GM23338 (cell line): ENCODE measurements at regions not wholly inside any gene's neighbourhood (a gene's known extent, or its start where the extent isn't known, plus 50 kb on each side); places are given as distances from the start of the nearest gene placed in this dataset.

Experiments used
- ATAC-seq: fragments of 200-7000 bp; cut with Tn5 transposase; 3 replicates; pipeline ENCODE4 v1.9.1; 2020
- DNase-seq: peaks from one replicate; pipeline ENCODE4 v3.0.0-alpha.2; 2015; ENCODE audit warnings: low spot score
- H2AFZ ChIP-seq: fragments of 200-600 bp; sonication (generic); 2 replicates; pipeline ENCODE4 v1.8.0; 2016; ENCODE audit warnings: antibody characterized with exemption, mild to moderate bottlenecking, moderate library complexity
- H3F3A ChIP-seq: fragments of 200-600 bp; sonication (generic); replicated peaks from 2 replicates; pipeline ENCODE4 v1.8.0; 2017; ENCODE audit warnings: antibody characterized with exemption, mixed run types, low read depth
- H3K27ac ChIP-seq: fragments of 200-600 bp; sonication (generic); 2 replicates; pipeline ENCODE4 v1.6.1; 2016; ENCODE audit warnings: low read depth
- H3K27me3 ChIP-seq: fragments of 200-600 bp; sonication (generic); 2 replicates; pipeline ENCODE4 v1.8.0; 2016; ENCODE audit warnings: mild to moderate bottlenecking, mixed run types, moderate library complexity; ENCODE audit not compliant: insufficient read depth
- H3K36me3 ChIP-seq: fragments of 200-600 bp; sonication (generic); 2 replicates; pipeline ENCODE4 v1.8.0; 2016; ENCODE audit warnings: mild to moderate bottlenecking; ENCODE audit not compliant: insufficient read depth
- H3K4me1 ChIP-seq: fragments of 200-600 bp; sonication (generic); 2 replicates; pipeline ENCODE4 v1.8.0; 2016; ENCODE audit warnings: mild to moderate bottlenecking, moderate library complexity; ENCODE audit not compliant: insufficient read depth
- H3K4me2 ChIP-seq: fragments of 200-600 bp; sonication (generic); 2 replicates; pipeline ENCODE4 v1.7.1; 2017; ENCODE audit warnings: mixed run types
- H3K4me3 ChIP-seq: fragments of 200-600 bp; sonication (generic); 2 replicates; pipeline ENCODE4 v1.6.1; 2016; ENCODE audit warnings: mixed run types
- H3K79me2 ChIP-seq: fragments of 200-600 bp; sonication (generic); replicated peaks from 2 replicates; pipeline ENCODE4 v1.8.0; 2017; ENCODE audit warnings: mild to moderate bottlenecking; ENCODE audit not compliant: insufficient read depth
- H3K9me2 ChIP-seq: fragments of 200-600 bp; sonication (generic); 2 replicates; pipeline ENCODE4 v1.8.0; 2017; ENCODE audit not compliant: insufficient read depth
- H4K20me1 ChIP-seq: fragments of 200-600 bp; sonication (generic); replicated peaks from 2 replicates; pipeline ENCODE4 v1.8.0; 2017; ENCODE audit warnings: mild to moderate bottlenecking; ENCODE audit not compliant: insufficient read depth
- H3K27ac Mint-ChIP-seq: 2 replicates; pipeline ENCODE4 v1.8.0; 2020; ENCODE audit warnings: inconsistent platforms, mild to moderate bottlenecking, moderate library complexity, mixed read lengths
- H3K27me3 Mint-ChIP-seq: 3 replicates; pipeline ENCODE4 v1.8.0; 2022; ENCODE audit warnings: low read depth, mild to moderate bottlenecking, moderate library complexity, mixed read lengths, inconsistent platforms; ENCODE audit not compliant: insufficient read depth, poor library complexity
- H3K36me3 Mint-ChIP-seq: 3 replicates; pipeline ENCODE4 v1.8.0; 2021; ENCODE audit warnings: low read depth, mild to moderate bottlenecking, inconsistent platforms, moderate library complexity, mixed read lengths
- H3K4me1 Mint-ChIP-seq: 3 replicates; pipeline ENCODE4 v1.8.0; 2020; ENCODE audit warnings: mild to moderate bottlenecking, inconsistent platforms, mixed read lengths
- H3K4me3 Mint-ChIP-seq: 3 replicates; pipeline ENCODE4 v1.8.0; 2021; ENCODE audit warnings: moderate library complexity, mild to moderate bottlenecking, inconsistent platforms, mixed read lengths
- H3K9me3 Mint-ChIP-seq: 3 replicates; pipeline ENCODE4 v1.8.0; 2020; ENCODE audit warnings: moderate library complexity, mild to moderate bottlenecking, inconsistent platforms, mixed read lengths
- EZH2 ChIP-seq: fragments of 200-600 bp; sonication (generic); IDR thresholded peaks from one replicate; pipeline ENCODE4 v1.8.0; 2017; ENCODE audit warnings: antibody characterized with exemption, mild to moderate bottlenecking, low read depth; ENCODE audit not compliant: unreplicated experiment
- JUNB ChIP-seq: IDR thresholded peaks from one replicate; pipeline ENCODE4 v1.6.1; 2016; ENCODE audit warnings: antibody characterized with exemption; ENCODE audit not compliant: unreplicated experiment
- NANOG ChIP-seq: IDR thresholded peaks from 2 replicates; pipeline ENCODE4 v1.6.1; 2016; ENCODE audit warnings: antibody characterized with exemption, borderline replicate concordance
- ZNF114 ChIP-seq: fragments of 250-450 bp; sonication (Bioruptor Pico); IDR thresholded peaks from 2 replicates; pipeline ENCODE4 v1.5.0; 2020; ENCODE audit warnings: mild to moderate bottlenecking, moderate library complexity
- ZNF331 ChIP-seq: fragments of 250-450 bp; sonication (Bioruptor Pico); IDR thresholded peaks from 2 replicates; pipeline ENCODE4 v1.5.0; 2020; ENCODE audit warnings: low read depth, mild to moderate bottlenecking, moderate library complexity
- ZNF462 ChIP-seq: fragments of 250-450 bp; sonication (Bioruptor Pico); IDR thresholded peaks from 2 replicates; pipeline ENCODE4 v1.5.0; 2020; ENCODE audit warnings: mild to moderate bottlenecking, moderate library complexity
- TF ChIP-seq, protein P1 (sequence below): IDR thresholded peaks from one replicate; pipeline ENCODE4 v1.6.1; 2018; ENCODE audit warnings: antibody characterized with exemption; ENCODE audit not compliant: unreplicated experiment

DNA sequence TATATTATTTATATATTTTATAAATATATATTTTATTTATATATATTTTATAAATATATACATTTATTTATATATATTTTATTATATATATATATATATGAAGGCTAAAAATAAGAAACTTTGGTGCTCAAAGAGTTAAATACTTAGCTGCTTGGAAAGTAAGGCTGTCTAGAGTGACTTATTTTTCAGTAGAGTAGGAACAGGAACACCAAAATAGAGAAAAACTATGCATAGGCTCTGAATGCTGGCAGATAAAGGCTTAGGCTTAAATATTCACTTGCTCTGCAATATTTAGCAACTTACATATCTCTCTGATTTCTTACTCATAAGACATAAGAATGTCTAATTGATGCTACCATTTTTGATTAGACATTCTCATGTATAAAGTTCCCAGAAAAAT, 991.2 kb downstream of the VRK1 start:
- Histone ChIP-seq H3K27ac (no peak overlapping the region), H3K4me3 (no peak overlapping the region), H4K20me1 (no peaks in the 10 kb centered on the region), H3K4me2 (no peak overlapping the region), H3K79me2 (no peaks in the 10 kb centered on the region), H2AFZ (0 out of 2 replicates have a peak overlapping the region, but pooled peaks have one; percentile 6), H3F3A (no peaks in the 10 kb centered on the region), H3K9me2 (peaks cover 12% of the 10 kb centered on the region; the same call in 1 of the 2 replicates), H3K36me3 (no peaks in the 10 kb centered on the region), H3K4me1 (no peaks in the 10 kb centered on the region), H3K27me3 (no peaks in the 10 kb centered on the region)
- ATAC-seq (no peak), DNase-seq (no peak)
- H3K4me1 Mint-ChIP-seq: no peaks in the 10 kb centered on the region
- H3K27me3 Mint-ChIP-seq: peaks cover 8% of the 10 kb centered on the region
- TF ChIP-seq ZNF462 (no peak), JUNB (no peak), ZNF331 (CRISPR knock-in tag) (no peak), ZNF114 (CRISPR knock-in tag) (no peak), EZH2 (no peak), NANOG (no peak)
- TF ChIP-seq, protein P1, sequence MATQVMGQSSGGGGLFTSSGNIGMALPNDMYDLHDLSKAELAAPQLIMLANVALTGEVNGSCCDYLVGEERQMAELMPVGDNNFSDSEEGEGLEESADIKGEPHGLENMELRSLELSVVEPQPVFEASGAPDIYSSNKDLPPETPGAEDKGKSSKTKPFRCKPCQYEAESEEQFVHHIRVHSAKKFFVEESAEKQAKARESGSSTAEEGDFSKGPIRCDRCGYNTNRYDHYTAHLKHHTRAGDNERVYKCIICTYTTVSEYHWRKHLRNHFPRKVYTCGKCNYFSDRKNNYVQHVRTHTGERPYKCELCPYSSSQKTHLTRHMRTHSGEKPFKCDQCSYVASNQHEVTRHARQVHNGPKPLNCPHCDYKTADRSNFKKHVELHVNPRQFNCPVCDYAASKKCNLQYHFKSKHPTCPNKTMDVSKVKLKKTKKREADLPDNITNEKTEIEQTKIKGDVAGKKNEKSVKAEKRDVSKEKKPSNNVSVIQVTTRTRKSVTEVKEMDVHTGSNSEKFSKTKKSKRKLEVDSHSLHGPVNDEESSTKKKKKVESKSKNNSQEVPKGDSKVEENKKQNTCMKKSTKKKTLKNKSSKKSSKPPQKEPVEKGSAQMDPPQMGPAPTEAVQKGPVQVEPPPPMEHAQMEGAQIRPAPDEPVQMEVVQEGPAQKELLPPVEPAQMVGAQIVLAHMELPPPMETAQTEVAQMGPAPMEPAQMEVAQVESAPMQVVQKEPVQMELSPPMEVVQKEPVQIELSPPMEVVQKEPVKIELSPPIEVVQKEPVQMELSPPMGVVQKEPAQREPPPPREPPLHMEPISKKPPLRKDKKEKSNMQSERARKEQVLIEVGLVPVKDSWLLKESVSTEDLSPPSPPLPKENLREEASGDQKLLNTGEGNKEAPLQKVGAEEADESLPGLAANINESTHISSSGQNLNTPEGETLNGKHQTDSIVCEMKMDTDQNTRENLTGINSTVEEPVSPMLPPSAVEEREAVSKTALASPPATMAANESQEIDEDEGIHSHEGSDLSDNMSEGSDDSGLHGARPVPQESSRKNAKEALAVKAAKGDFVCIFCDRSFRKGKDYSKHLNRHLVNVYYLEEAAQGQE: no peak
- no peak overlapping the region for H3K27ac Mint-ChIP-seq
- no peaks in the 10 kb centered on the region for H3K36me3 Mint-ChIP-seq
- peaks cover 4% of the 10 kb centered on the region; the same call in 1 of the 3 replicates for H3K9me3 Mint-ChIP-seq
- no peak overlapping the region for H3K4me3 Mint-ChIP-seq
